HG03457 (cell line): ENCODE measurements at regions not wholly inside any gene's neighbourhood (a gene's known extent, or its start where the extent isn't known, plus 50 kb on each side); places are given as distances from the start of the nearest gene placed in this dataset.
"Not testable (repeated sequence)": the region's sequence is repeated elsewhere in the genome, so short reads cannot be mapped to it uniquely, and the experiment has no call there.

ENCODE experiments used
- ATAC-seq: cut with Tn5 transposase; IDR thresholded peaks from one replicate; pipeline ENCODE4 v1.9.1; 2021; ENCODE audit warnings: moderate number of reproducible peaks; ENCODE audit not compliant: unreplicated experiment

DNA sequence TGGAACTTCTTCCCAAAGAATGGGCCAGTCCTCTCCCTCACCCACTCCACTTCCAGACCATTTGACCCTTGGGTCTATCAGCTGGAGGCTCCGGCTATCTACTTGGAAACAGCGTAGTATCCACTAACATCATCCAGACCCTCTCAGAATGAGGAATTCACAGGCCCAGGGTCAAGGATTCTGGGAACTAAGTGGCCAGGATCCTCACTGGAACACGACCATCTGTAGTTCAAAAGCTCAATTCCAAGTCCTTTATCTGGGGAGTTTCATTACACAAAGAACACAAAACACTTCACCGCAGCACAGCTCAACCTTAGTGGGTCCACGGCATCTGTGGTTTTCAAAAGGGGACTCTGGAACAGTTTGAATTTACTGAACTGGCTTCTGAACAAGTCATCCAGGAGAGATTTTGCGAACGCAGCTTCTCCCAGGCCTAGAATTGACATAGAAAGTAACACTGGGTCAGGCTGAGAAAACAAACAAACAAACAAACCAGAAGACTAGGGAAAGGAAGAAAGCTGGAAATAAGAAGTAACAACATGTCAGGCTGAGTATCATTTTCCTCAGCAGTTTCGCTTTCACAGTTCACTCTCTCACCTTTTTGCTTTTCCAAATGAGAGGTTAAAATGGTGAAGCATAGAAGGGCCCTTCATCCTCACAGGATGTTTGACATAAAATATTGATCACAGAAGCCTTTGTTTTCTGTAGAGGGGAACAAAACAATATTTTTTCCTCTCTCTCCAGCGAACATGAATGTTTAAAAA, 57.6 kb upstream of the USP6NL start:
- ATAC-seq, result no peak

DNA sequence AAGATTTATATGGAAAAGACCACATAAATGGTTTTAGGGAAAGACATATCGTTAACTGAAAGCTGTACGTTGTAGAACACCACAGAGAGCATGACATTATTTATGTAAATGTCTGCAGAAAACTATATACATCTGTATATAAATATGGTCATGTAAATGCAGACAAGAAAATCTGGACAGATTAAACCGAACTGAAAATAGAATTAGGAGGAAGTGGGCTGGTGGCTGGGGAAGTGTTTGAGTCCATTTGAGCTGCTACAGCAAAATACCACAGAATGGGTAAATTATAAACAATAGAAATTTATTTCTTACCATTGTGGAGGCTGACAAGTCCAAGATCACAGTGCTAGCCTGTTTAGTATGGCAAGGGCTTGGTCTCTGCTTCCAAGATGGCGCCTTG, 56.3 kb upstream of the USP6NL start:
- no peak for ATAC-seq

DNA sequence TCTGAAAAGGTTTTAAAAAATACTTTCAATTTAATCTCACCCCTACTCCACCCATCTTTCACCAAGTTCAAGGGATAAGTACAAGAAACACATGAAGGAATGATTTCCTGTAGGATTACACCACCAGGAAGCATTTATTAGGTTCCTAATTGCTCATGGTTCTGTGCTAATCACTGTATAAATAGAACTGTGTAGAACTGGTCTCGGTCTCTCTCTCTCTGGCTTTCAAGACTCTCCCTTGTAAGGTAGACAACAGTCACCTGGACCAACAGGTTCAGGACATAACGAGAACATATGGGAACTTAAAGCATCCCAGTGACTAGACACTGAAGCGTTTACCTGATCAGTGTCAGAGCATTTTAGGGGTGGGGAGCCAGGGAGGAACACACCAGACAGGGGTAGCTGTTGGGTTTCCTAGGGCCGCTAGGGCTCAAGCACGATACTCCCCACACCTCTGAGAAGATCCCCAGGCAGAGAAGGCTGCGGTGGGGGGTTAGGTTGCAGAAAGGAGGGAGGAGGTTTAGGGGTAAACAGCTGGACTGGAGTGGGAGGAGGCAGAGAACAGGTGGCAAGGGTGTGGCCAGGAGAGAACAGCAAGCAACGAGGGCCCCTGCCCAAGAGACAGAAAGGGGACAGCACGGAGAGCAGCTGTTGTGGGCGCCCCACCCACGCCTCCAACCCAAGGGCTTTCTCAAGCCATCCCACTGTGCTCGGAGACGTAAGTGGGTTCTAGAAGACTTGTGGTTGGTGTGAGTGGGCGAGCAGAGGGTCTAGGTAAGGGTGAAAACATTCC, 52.5 kb upstream of the USP6NL start:
- ATAC-seq, result peak; percentile 65

DNA sequence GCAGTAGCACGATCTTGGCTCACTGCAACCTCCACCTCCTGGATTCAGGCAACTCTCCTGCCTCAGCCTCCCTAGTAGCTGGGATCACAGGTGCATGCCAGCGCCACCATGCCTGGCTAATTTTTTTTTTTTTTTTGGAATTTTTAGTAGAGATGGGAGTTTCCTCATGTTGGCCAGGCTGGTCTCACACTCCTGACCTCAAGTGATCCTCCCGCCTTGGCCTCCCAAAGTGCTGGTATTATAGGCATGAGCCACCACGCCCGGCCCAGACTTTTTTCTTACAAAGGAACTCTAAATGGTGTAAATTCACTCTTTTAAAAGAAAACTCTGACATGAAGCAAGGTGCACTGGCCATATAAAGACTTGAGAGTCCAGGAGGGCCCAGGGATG, 51.7 kb upstream of the USP6NL start:
- not testable (repeated sequence) for ATAC-seq

DNA sequence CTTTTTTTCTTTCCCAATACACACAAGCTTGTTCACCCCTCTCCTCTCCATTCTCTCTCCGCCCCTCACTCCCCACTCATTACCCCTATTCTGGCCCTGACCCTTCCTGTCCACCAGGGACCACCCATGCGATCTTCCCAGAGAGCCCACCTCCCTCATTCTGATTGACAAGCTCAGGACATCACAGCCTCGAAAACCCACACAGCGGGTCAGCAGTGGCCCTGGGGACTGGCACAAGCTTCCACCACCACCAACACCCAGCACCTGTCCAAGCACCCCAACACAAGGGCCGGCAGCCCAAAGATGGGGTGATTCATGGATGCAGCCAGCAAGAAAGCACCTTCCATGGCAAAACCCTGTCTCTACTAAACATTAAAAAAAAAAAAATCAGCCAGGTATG, 50.0 kb upstream of the USP6NL start:
- ATAC-seq, result no peak
